ENCODE measurements at regions not wholly inside any gene's neighbourhood (a gene's known extent, or its start where the extent isn't known, plus 50 kb on each side); places are given as distances from the start of the nearest gene placed in this dataset.

GRCh38 chr4:100960232-100960631 lies 387.1 kb downstream of the PPP3CA start:
- no peaks in the 10 kb centered on the region for H3K27me3 ChIP-seq
- 66 to 77% methylated on average over 3 of the region's 3 CpGs for WGBS, 2 donors
- FAIRE-seq (no peak), DNase-seq (no peak), ATAC-seq (no peak)
- H3K27ac ChIP-seq: no peak overlapping the region
- no peak overlapping the region for H3K4me3 ChIP-seq
- no peaks in the 10 kb centered on the region for H3K9me3 ChIP-seq
- H3K4me1 ChIP-seq: no peaks in the 10 kb centered on the region
- intact Hi-C loops (cut with DNase I): no loop called here
- TF ChIP-seq, protein P1, sequence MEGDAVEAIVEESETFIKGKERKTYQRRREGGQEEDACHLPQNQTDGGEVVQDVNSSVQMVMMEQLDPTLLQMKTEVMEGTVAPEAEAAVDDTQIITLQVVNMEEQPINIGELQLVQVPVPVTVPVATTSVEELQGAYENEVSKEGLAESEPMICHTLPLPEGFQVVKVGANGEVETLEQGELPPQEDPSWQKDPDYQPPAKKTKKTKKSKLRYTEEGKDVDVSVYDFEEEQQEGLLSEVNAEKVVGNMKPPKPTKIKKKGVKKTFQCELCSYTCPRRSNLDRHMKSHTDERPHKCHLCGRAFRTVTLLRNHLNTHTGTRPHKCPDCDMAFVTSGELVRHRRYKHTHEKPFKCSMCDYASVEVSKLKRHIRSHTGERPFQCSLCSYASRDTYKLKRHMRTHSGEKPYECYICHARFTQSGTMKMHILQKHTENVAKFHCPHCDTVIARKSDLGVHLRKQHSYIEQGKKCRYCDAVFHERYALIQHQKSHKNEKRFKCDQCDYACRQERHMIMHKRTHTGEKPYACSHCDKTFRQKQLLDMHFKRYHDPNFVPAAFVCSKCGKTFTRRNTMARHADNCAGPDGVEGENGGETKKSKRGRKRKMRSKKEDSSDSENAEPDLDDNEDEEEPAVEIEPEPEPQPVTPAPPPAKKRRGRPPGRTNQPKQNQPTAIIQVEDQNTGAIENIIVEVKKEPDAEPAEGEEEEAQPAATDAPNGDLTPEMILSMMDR (IDR thresholded peaks at IDR 0.05): no peak
- no peaks in the 10 kb centered on the region for H3K36me3 ChIP-seq

DNA sequence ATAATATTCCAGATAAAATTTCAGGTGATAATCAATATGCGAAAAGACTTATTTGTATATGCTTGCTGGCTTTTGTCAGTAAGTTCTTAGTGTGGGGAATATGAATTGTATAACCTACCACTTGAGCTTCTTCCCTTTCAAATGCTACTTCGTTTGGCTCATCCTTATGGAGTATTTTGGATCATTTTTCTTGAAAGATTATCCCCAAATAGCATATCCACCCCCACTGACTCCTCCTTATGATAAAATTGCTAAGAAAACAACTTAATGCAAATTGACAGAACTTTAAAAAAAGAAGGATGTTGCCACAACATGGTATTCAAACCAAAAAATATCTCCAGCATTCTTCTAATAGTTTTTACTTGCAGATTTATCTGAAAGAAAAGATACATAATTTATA lies 393.3 kb downstream of the PPP3CA start:
- intact Hi-C loops (cut with DNase I): no loop called here
- no peaks in the 10 kb centered on the region for H3K9me3 ChIP-seq
- no peak overlapping the region for H3K27ac ChIP-seq
- 49 to 57% methylated on average over 2 of the region's 2 CpGs for WGBS, 2 donors
- DNase-seq: no peak
- no peaks in the 10 kb centered on the region for H3K4me1 ChIP-seq
- no peaks in the 10 kb centered on the region for H3K27me3 ChIP-seq
- ATAC-seq: no peak
- FAIRE-seq: no peak
- H3K4me3 ChIP-seq: no peak overlapping the region
- no peaks in the 10 kb centered on the region for H3K36me3 ChIP-seq
- TF ChIP-seq, protein P1 (IDR thresholded peaks at IDR 0.05): no peak

DNA sequence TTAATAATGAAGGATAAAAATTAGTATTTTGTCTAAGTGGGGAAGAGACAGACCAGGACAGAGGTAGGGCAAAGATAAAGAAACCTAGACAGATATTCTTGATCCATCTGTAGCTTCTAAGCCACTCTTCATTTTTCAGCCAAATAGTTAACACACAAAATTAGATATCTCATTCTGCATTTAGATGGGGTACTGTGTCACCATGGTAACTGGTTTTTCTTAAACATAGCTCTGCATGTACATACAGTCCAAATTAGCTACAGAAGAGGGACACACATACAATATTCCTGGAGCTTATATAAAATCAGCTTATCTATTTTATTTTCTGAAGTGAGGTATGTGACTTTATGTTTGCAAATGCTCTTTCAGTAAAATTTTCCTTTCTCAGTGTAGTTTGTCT lies 393.7 kb downstream of the PPP3CA start:
- no peaks in the 10 kb centered on the region for H3K4me1 ChIP-seq
- H3K27me3 ChIP-seq: no peaks in the 10 kb centered on the region
- FAIRE-seq: no peak
- no peak for ATAC-seq
- intact Hi-C loops (cut with DNase I): no loop called here
- H3K36me3 ChIP-seq: no peaks in the 10 kb centered on the region
- H3K4me3 ChIP-seq: no peak overlapping the region
- DNase-seq: no peak
- TF ChIP-seq, protein P1 (IDR thresholded peaks at IDR 0.05): no peak
- H3K27ac ChIP-seq: no peak overlapping the region
- H3K9me3 ChIP-seq: no peaks in the 10 kb centered on the region

DNA sequence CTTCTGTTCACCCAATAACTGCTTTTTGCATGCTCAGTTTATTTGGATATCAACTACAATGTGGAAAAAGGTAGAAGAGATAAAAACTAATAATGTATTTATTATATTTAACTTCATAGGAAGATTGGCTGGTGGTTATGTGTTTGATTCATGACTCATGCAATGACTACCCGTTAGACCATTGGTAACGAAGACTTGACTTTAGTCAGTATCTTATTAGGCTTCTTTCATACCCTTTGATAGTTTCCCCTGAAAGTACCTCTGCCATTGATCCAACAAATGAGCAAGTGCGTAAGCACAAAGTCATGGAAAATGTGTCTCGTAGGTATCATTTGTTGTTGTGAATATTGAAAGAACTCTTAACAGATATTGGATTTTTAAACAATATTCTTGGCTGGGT lies 394.7 kb downstream of the PPP3CA start:
- no peak for DNase-seq
- H3K27me3 ChIP-seq: no peaks in the 10 kb centered on the region
- TF ChIP-seq, protein P1 (IDR thresholded peaks at IDR 0.05): no peak
- no peak for ATAC-seq
- H3K4me1 ChIP-seq: no peaks in the 10 kb centered on the region
- H3K9me3 ChIP-seq: no peaks in the 10 kb centered on the region
- no peak overlapping the region for H3K27ac ChIP-seq
- H3K36me3 ChIP-seq: no peaks in the 10 kb centered on the region
- WGBS, 2 donors: 84 to 89% methylated on average over 4 of the region's 4 CpGs
- intact Hi-C loops (cut with DNase I): no loop called here
- H3K4me3 ChIP-seq: no peak overlapping the region
- no peak for FAIRE-seq

GRCh38 chr4:100949350-100949935 lies 397.9 kb downstream of the PPP3CA start:
- intact Hi-C loops (cut with DNase I): no loop called here
- no peak for FAIRE-seq
- TF ChIP-seq, protein P1 (IDR thresholded peaks at IDR 0.05): no peak
- no peak for ATAC-seq
- no peak overlapping the region for H3K4me3 ChIP-seq
- 51 to 60% methylated on average over 3 of the region's 3 CpGs for WGBS, 2 donors
- no peaks in the 10 kb centered on the region for H3K27me3 ChIP-seq
- no peaks in the 10 kb centered on the region for H3K36me3 ChIP-seq
- H3K9me3 ChIP-seq: no peaks in the 10 kb centered on the region
- DNase-seq: no peak
- H3K4me1 ChIP-seq: no peaks in the 10 kb centered on the region
- no peak overlapping the region for H3K27ac ChIP-seq
